GM21529 (cell line): ENCODE measurements at regions not wholly inside any gene's neighbourhood (a gene's known extent, or its start where the extent isn't known, plus 50 kb on each side); places are given as distances from the start of the nearest gene placed in this dataset.

Experiments used
- ATAC-seq: cut with Tn5 transposase; IDR thresholded peaks from one replicate; pipeline ENCODE4 v1.9.1; 2021; ENCODE audit not compliant: unreplicated experiment

GRCh38 chr2:62284471-62284870 lies 88.6 kb downstream of the B3GNT2 start:
- no peak for ATAC-seq

GRCh38 chr2:62283147-62283546 lies 87.2 kb downstream of the B3GNT2 start:
- no peak for ATAC-seq

- ATAC-seq: no peak
Observed at GRCh38 chr2:62281663-62282062, 85.7 kb downstream of the B3GNT2 start.

- no peak for ATAC-seq
Observed at GRCh38 chr2:62277688-62278087, 81.8 kb downstream of the B3GNT2 start.
